K562 (cell line): ENCODE measurements at regions not wholly inside any gene's neighbourhood (a gene's known extent, or its start where the extent isn't known, plus 50 kb on each side); places are given as distances from the start of the nearest gene placed in this dataset.
A peak's percentile ranks its signal among the peaks of the same experiment; 100 is the strongest.

ENCODE experiments used
- CTBP1 ChIP-seq: fragments of 450-650 bp; IDR thresholded peaks from 2 replicates; pipeline ENCODE4 v1.6.1; 2016; ENCODE audit warnings: borderline replicate concordance
- EZH2 ChIP-seq: IDR thresholded peaks from 2 replicates; pipeline ENCODE4 v1.6.1; 2012; ENCODE audit warnings: low read depth, mild to moderate bottlenecking, inconsistent platforms, low read length, borderline replicate concordance
- FOXP1 ChIP-seq: sonication (generic); formaldehyde crosslinking; IDR thresholded peaks from 2 replicates; pipeline ENCODE4 v1.8.0; 2022; ENCODE audit warnings: mild to moderate bottlenecking, missing genetic modification reagents
- NR2C2 ChIP-seq, 2 experiments: fragments of 200-800 bp in 1 of 2; sonication (Bioruptor generic) in 1 of 2; sonication (generic) in 1 of 2; formaldehyde crosslinking in 1 of 2; IDR thresholded peaks; 2 replicates each; pipeline versions ENCODE4 v1.6.1 to v1.8.0; 2016 to 2022; ENCODE audit warnings: mild to moderate bottlenecking in 1 of 2, missing compliant biosample characterization in 1 of 2, missing genetic modification characterization in 1 of 2, missing genetic modification reagents in 1 of 2
- PKNOX1 ChIP-seq: fragments of 450-650 bp; IDR thresholded peaks from 2 replicates; pipeline ENCODE4 v1.6.1; 2016
- SAFB ChIP-seq: fragments of 200-400 bp; formaldehyde crosslinking; IDR thresholded peaks from 2 replicates; pipeline ENCODE4 v1.6.1; 2017; ENCODE audit warnings: low read depth, low read length, borderline replicate concordance
- SMARCC2 ChIP-seq: fragments of 450-650 bp; IDR thresholded peaks from 2 replicates; pipeline ENCODE4 v1.6.1; 2017; ENCODE audit warnings: antibody characterized with exemption, moderate library complexity, mild to moderate bottlenecking, low read depth
- ZNF318 ChIP-seq, 2 experiments: fragments of 450-650 bp; IDR thresholded peaks; 2 replicates each; pipeline ENCODE4 v1.6.1; 2016; ENCODE audit warnings: mild to moderate bottlenecking in 2 of 2, borderline replicate concordance in 1 of 2, low read depth in 1 of 2, moderate library complexity in 1 of 2
- ZNF431 ChIP-seq: sonication (generic); formaldehyde crosslinking; IDR thresholded peaks from 2 replicates; pipeline ENCODE4 v1.8.0; 2022; ENCODE audit warnings: mild to moderate bottlenecking, missing genetic modification reagents

DNA sequence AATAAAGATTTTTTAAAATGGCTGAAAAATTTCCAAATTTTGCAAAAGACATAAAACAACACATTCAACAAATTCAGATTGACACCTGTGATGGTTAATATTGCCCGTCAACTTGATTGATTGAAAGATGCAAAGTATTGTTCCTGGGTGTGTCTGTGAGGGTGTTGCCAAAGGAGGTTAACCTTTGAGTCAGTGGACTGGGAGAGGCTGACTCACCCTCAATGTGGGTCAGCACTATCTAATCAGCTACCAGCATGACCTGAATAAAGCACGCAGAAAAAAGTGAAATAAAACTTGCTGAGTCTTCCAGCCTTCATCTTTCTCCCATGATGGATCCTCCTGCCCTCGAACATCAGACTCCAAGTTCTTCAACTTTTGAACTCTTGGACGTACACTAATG is 868.0 kb upstream of the CTNND2 start (continued):
- TF ChIP-seq PKNOX1 (peak; percentile 93), FOXP1 (CRISPR knock-in tag) (no peak), CTBP1 (no peak), SMARCC2 (peak; percentile 63), ZNF431 (no peak), NR2C2 (CRISPR knock-in tag; IDR thresholded peaks at IDR 0.05) (no peak), NR2C2 (tag; IDR thresholded peaks at IDR 0.05) (peak; percentile 52; the same call in 1 of the 2 replicates), EZH2 (no peak), ZNF318 (IDR thresholded peaks at IDR 0.05; ENCODE audit: borderline replicate concordance in 1 of 2, low read depth in 1 of 2) (no peak), SAFB (no peak)
